GM23338 (cell line): ENCODE measurements at regions not wholly inside any gene's neighbourhood (a gene's known extent, or its start where the extent isn't known, plus 50 kb on each side); places are given as distances from the start of the nearest gene placed in this dataset.

Experiments used
- ATAC-seq: fragments of 200-7000 bp; cut with Tn5 transposase; 3 replicates; pipeline ENCODE4 v1.9.1; 2020
- DNase-seq: peaks from one replicate; pipeline ENCODE4 v3.0.0-alpha.2; 2015; ENCODE audit warnings: low spot score
- H2AFZ ChIP-seq: fragments of 200-600 bp; sonication (generic); 2 replicates; pipeline ENCODE4 v1.8.0; 2016; ENCODE audit warnings: antibody characterized with exemption, mild to moderate bottlenecking, moderate library complexity
- H3F3A ChIP-seq: fragments of 200-600 bp; sonication (generic); replicated peaks from 2 replicates; pipeline ENCODE4 v1.8.0; 2017; ENCODE audit warnings: antibody characterized with exemption, mixed run types, low read depth
- H3K27ac ChIP-seq: fragments of 200-600 bp; sonication (generic); 2 replicates; pipeline ENCODE4 v1.6.1; 2016; ENCODE audit warnings: low read depth
- H3K27me3 ChIP-seq: fragments of 200-600 bp; sonication (generic); 2 replicates; pipeline ENCODE4 v1.8.0; 2016; ENCODE audit warnings: mild to moderate bottlenecking, mixed run types, moderate library complexity; ENCODE audit not compliant: insufficient read depth
- H3K36me3 ChIP-seq: fragments of 200-600 bp; sonication (generic); 2 replicates; pipeline ENCODE4 v1.8.0; 2016; ENCODE audit warnings: mild to moderate bottlenecking; ENCODE audit not compliant: insufficient read depth
- H3K4me1 ChIP-seq: fragments of 200-600 bp; sonication (generic); 2 replicates; pipeline ENCODE4 v1.8.0; 2016; ENCODE audit warnings: mild to moderate bottlenecking, moderate library complexity; ENCODE audit not compliant: insufficient read depth
- H3K4me2 ChIP-seq: fragments of 200-600 bp; sonication (generic); 2 replicates; pipeline ENCODE4 v1.7.1; 2017; ENCODE audit warnings: mixed run types
- H3K4me3 ChIP-seq: fragments of 200-600 bp; sonication (generic); 2 replicates; pipeline ENCODE4 v1.6.1; 2016; ENCODE audit warnings: mixed run types
- H3K79me2 ChIP-seq: fragments of 200-600 bp; sonication (generic); replicated peaks from 2 replicates; pipeline ENCODE4 v1.8.0; 2017; ENCODE audit warnings: mild to moderate bottlenecking; ENCODE audit not compliant: insufficient read depth
- H3K9me2 ChIP-seq: fragments of 200-600 bp; sonication (generic); 2 replicates; pipeline ENCODE4 v1.8.0; 2017; ENCODE audit not compliant: insufficient read depth
- H4K20me1 ChIP-seq: fragments of 200-600 bp; sonication (generic); replicated peaks from 2 replicates; pipeline ENCODE4 v1.8.0; 2017; ENCODE audit warnings: mild to moderate bottlenecking; ENCODE audit not compliant: insufficient read depth
- H3K27ac Mint-ChIP-seq: 2 replicates; pipeline ENCODE4 v1.8.0; 2020; ENCODE audit warnings: inconsistent platforms, mild to moderate bottlenecking, moderate library complexity, mixed read lengths
- H3K27me3 Mint-ChIP-seq: 3 replicates; pipeline ENCODE4 v1.8.0; 2022; ENCODE audit warnings: low read depth, mild to moderate bottlenecking, moderate library complexity, mixed read lengths, inconsistent platforms; ENCODE audit not compliant: insufficient read depth, poor library complexity
- H3K36me3 Mint-ChIP-seq: 3 replicates; pipeline ENCODE4 v1.8.0; 2021; ENCODE audit warnings: low read depth, mild to moderate bottlenecking, inconsistent platforms, moderate library complexity, mixed read lengths
- H3K4me1 Mint-ChIP-seq: 3 replicates; pipeline ENCODE4 v1.8.0; 2020; ENCODE audit warnings: mild to moderate bottlenecking, inconsistent platforms, mixed read lengths
- H3K4me3 Mint-ChIP-seq: 3 replicates; pipeline ENCODE4 v1.8.0; 2021; ENCODE audit warnings: moderate library complexity, mild to moderate bottlenecking, inconsistent platforms, mixed read lengths
- H3K9me3 Mint-ChIP-seq: 3 replicates; pipeline ENCODE4 v1.8.0; 2020; ENCODE audit warnings: moderate library complexity, mild to moderate bottlenecking, inconsistent platforms, mixed read lengths
- CREB1 ChIP-seq: fragments of 250-450 bp; sonication (Bioruptor Pico); IDR thresholded peaks from 2 replicates; pipeline ENCODE4 v1.5.0; 2020; ENCODE audit warnings: low read depth, mild to moderate bottlenecking, moderate library complexity
- CTCF ChIP-seq, 2 experiments: fragments of 200-600 bp in 1 of 2; sonication (generic) in 1 of 2; conservative IDR thresholded peaks; 2 replicates each; pipeline versions ENCODE4 v1.5.1 to v1.6.1; 2016 to 2017; ENCODE audit warnings: antibody characterized with exemption in 2 of 2, low read depth in 2 of 2, mild to moderate bottlenecking in 2 of 2, moderate library complexity in 1 of 2
- ETS1 ChIP-seq: IDR thresholded peaks from 2 replicates; pipeline ENCODE4 v1.6.1; 2016; ENCODE audit warnings: antibody characterized with exemption
- EZH2 ChIP-seq: fragments of 200-600 bp; sonication (generic); IDR thresholded peaks from one replicate; pipeline ENCODE4 v1.8.0; 2017; ENCODE audit warnings: antibody characterized with exemption, mild to moderate bottlenecking, low read depth; ENCODE audit not compliant: unreplicated experiment
- EZH2phosphoT487 ChIP-seq: fragments of 200-600 bp; sonication (generic); IDR thresholded peaks from one replicate; pipeline ENCODE4 v1.8.1; 2018; ENCODE audit warnings: antibody characterized with exemption; ENCODE audit not compliant: unreplicated experiment
- JUNB ChIP-seq: IDR thresholded peaks from one replicate; pipeline ENCODE4 v1.6.1; 2016; ENCODE audit warnings: antibody characterized with exemption; ENCODE audit not compliant: unreplicated experiment
- NANOG ChIP-seq: IDR thresholded peaks from 2 replicates; pipeline ENCODE4 v1.6.1; 2016; ENCODE audit warnings: antibody characterized with exemption, borderline replicate concordance
- POLR2AphosphoS5 ChIP-seq: IDR thresholded peaks from 2 replicates; pipeline ENCODE4 v1.6.1; 2016; ENCODE audit warnings: antibody characterized with exemption, low read depth
- ZNF114 ChIP-seq: fragments of 250-450 bp; sonication (Bioruptor Pico); IDR thresholded peaks from 2 replicates; pipeline ENCODE4 v1.5.0; 2020; ENCODE audit warnings: mild to moderate bottlenecking, moderate library complexity
- ZNF331 ChIP-seq: fragments of 250-450 bp; sonication (Bioruptor Pico); IDR thresholded peaks from 2 replicates; pipeline ENCODE4 v1.5.0; 2020; ENCODE audit warnings: low read depth, mild to moderate bottlenecking, moderate library complexity
- ZNF462 ChIP-seq: fragments of 250-450 bp; sonication (Bioruptor Pico); IDR thresholded peaks from 2 replicates; pipeline ENCODE4 v1.5.0; 2020; ENCODE audit warnings: mild to moderate bottlenecking, moderate library complexity
- TF ChIP-seq, protein P1 (sequence below): IDR thresholded peaks from one replicate; pipeline ENCODE4 v1.6.1; 2018; ENCODE audit warnings: antibody characterized with exemption; ENCODE audit not compliant: unreplicated experiment

DNA sequence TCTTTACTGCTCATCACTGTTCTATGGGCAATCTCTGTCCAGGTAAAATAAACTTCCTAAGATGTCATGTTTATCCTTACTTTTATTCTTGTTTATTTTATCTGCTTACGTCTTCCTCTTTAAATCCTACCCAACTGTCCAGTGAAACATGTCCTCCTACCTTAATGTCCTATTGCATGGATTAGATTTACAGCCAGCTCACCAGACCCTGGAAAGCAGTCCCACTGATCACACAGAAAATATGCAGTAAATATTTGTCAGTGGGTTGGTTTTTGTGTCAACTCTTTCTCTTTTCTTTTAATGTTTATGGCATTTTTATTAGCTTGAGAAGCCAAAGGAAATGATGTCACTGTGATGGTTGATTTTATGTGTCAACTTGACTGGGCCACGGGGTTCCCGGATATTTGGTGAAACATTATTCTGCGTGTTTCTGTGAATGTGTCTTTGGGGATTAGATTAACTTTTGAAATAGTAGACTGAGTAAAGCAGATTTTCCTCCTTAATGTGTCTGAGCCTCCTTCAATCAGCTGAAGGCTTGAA, 258.3 kb downstream of the SRGAP2C start:
- peaks cover 7% of the 10 kb centered on the region for H3K4me1 Mint-ChIP-seq
- H3K4me3 Mint-ChIP-seq = no peak overlapping the region
- H3K4me1 ChIP-seq = 0 out of 2 replicates have a peak, but pooled peaks cover 4% of the 10 kb centered on the region
- no peaks in the 10 kb centered on the region for H3K27me3 ChIP-seq
- no peak for ATAC-seq
- no peaks in the 10 kb centered on the region for H3K79me2 ChIP-seq
- TF ChIP-seq POLR2AphosphoS5 (no peak), ZNF331 (CRISPR knock-in tag) (no peak), EZH2phosphoT487 (no peak), CREB1 (CRISPR knock-in tag) (no peak), ETS1 (no peak), ZNF114 (CRISPR knock-in tag) (no peak), NANOG (no peak), JUNB (no peak), EZH2 (no peak), CTCF (conservative IDR thresholded peaks at IDR 0.05; ENCODE audit: low read depth in 2 of 2) (no peak), ZNF462 (CRISPR knock-in tag) (no peak)
- TF ChIP-seq, protein P1, sequence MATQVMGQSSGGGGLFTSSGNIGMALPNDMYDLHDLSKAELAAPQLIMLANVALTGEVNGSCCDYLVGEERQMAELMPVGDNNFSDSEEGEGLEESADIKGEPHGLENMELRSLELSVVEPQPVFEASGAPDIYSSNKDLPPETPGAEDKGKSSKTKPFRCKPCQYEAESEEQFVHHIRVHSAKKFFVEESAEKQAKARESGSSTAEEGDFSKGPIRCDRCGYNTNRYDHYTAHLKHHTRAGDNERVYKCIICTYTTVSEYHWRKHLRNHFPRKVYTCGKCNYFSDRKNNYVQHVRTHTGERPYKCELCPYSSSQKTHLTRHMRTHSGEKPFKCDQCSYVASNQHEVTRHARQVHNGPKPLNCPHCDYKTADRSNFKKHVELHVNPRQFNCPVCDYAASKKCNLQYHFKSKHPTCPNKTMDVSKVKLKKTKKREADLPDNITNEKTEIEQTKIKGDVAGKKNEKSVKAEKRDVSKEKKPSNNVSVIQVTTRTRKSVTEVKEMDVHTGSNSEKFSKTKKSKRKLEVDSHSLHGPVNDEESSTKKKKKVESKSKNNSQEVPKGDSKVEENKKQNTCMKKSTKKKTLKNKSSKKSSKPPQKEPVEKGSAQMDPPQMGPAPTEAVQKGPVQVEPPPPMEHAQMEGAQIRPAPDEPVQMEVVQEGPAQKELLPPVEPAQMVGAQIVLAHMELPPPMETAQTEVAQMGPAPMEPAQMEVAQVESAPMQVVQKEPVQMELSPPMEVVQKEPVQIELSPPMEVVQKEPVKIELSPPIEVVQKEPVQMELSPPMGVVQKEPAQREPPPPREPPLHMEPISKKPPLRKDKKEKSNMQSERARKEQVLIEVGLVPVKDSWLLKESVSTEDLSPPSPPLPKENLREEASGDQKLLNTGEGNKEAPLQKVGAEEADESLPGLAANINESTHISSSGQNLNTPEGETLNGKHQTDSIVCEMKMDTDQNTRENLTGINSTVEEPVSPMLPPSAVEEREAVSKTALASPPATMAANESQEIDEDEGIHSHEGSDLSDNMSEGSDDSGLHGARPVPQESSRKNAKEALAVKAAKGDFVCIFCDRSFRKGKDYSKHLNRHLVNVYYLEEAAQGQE = no peak
- no peaks in the 10 kb centered on the region for H4K20me1 ChIP-seq
- no peaks in the 10 kb centered on the region for H3K36me3 ChIP-seq
- H3K9me3 Mint-ChIP-seq = no peaks in the 10 kb centered on the region
- H3K27ac Mint-ChIP-seq = no peak overlapping the region
- no peak overlapping the region for H2AFZ ChIP-seq
- H3K27me3 Mint-ChIP-seq = no peaks in the 10 kb centered on the region
- H3K36me3 Mint-ChIP-seq = no peaks in the 10 kb centered on the region
- no peaks in the 10 kb centered on the region for H3K9me2 ChIP-seq
- H3F3A ChIP-seq = no peaks in the 10 kb centered on the region
- H3K4me2 ChIP-seq = no peak overlapping the region
- no peak overlapping the region for H3K4me3 ChIP-seq
- DNase-seq = no peak
- no peak overlapping the region for H3K27ac ChIP-seq
